ENCODE measurements at regions not wholly inside any gene's neighbourhood (a gene's known extent, or its start where the extent isn't known, plus 50 kb on each side); places are given as distances from the start of the nearest gene placed in this dataset.

DNA sequence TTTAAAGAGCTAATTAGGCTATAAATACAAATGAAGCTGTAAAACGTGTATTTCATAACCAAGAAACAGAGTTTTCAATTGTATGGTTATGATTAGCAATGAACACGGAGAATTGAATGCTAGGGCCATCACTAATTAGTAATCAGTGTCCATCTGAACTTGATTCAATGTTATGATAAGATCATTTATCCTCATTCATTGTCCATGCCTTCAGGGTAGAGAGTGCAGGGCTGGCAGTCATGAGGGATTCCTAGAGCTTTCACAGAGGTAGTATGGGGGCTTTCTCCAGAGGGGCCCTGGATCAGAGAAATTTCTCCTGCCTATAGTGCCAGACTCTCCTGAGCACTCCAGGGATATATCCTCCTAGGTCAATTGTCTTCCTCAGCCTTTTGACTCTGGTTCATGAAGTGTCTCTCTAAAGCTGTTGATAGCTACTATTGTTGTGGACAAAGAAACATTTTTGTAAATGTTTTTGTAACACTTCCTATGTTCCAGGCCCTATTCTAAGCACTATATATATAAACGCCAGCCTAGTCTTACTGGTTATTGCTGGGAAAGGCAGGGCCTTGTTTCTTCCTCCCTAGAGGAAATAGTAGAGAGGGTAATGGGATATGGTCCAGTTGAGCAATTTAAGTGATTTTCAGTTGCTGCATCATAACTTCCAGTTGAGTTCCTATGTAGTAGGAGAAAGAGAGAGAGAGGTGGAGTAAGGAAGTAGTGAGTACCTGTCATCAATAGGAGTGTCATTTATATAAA lies 249.0 kb downstream of the NFKBIZ start:
- TF ChIP-seq ZBTB8A (tag by site-specific recombination; IDR thresholded peaks at IDR 0.05) (no peak), ZNF501 (tag by site-specific recombination; IDR thresholded peaks at IDR 0.05) (no peak), KLF16 (tag by site-specific recombination; IDR thresholded peaks at IDR 0.05) (no peak), ZNF394 (tag by site-specific recombination; IDR thresholded peaks at IDR 0.05; ENCODE audit: borderline replicate concordance) (no peak), OSR2 (tag by site-specific recombination; IDR thresholded peaks at IDR 0.05) (no peak), SETDB1 (IDR thresholded peaks at IDR 0.05; ENCODE audit: insufficient read length, low read length) (no peak)
- TF ChIP-seq, protein P1, sequence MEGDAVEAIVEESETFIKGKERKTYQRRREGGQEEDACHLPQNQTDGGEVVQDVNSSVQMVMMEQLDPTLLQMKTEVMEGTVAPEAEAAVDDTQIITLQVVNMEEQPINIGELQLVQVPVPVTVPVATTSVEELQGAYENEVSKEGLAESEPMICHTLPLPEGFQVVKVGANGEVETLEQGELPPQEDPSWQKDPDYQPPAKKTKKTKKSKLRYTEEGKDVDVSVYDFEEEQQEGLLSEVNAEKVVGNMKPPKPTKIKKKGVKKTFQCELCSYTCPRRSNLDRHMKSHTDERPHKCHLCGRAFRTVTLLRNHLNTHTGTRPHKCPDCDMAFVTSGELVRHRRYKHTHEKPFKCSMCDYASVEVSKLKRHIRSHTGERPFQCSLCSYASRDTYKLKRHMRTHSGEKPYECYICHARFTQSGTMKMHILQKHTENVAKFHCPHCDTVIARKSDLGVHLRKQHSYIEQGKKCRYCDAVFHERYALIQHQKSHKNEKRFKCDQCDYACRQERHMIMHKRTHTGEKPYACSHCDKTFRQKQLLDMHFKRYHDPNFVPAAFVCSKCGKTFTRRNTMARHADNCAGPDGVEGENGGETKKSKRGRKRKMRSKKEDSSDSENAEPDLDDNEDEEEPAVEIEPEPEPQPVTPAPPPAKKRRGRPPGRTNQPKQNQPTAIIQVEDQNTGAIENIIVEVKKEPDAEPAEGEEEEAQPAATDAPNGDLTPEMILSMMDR (tag by site-specific recombination; IDR thresholded peaks at IDR 0.05): no peak
- TF ChIP-seq, protein P2, sequence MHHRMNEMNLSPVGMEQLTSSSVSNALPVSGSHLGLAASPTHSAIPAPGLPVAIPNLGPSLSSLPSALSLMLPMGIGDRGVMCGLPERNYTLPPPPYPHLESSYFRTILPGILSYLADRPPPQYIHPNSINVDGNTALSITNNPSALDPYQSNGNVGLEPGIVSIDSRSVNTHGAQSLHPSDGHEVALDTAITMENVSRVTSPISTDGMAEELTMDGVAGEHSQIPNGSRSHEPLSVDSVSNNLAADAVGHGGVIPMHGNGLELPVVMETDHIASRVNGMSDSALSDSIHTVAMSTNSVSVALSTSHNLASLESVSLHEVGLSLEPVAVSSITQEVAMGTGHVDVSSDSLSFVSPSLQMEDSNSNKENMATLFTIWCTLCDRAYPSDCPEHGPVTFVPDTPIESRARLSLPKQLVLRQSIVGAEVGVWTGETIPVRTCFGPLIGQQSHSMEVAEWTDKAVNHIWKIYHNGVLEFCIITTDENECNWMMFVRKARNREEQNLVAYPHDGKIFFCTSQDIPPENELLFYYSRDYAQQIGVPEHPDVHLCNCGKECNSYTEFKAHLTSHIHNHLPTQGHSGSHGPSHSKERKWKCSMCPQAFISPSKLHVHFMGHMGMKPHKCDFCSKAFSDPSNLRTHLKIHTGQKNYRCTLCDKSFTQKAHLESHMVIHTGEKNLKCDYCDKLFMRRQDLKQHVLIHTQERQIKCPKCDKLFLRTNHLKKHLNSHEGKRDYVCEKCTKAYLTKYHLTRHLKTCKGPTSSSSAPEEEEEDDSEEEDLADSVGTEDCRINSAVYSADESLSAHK (tag by site-specific recombination; IDR thresholded peaks at IDR 0.05): no peak
- TF ChIP-seq, protein P3, sequence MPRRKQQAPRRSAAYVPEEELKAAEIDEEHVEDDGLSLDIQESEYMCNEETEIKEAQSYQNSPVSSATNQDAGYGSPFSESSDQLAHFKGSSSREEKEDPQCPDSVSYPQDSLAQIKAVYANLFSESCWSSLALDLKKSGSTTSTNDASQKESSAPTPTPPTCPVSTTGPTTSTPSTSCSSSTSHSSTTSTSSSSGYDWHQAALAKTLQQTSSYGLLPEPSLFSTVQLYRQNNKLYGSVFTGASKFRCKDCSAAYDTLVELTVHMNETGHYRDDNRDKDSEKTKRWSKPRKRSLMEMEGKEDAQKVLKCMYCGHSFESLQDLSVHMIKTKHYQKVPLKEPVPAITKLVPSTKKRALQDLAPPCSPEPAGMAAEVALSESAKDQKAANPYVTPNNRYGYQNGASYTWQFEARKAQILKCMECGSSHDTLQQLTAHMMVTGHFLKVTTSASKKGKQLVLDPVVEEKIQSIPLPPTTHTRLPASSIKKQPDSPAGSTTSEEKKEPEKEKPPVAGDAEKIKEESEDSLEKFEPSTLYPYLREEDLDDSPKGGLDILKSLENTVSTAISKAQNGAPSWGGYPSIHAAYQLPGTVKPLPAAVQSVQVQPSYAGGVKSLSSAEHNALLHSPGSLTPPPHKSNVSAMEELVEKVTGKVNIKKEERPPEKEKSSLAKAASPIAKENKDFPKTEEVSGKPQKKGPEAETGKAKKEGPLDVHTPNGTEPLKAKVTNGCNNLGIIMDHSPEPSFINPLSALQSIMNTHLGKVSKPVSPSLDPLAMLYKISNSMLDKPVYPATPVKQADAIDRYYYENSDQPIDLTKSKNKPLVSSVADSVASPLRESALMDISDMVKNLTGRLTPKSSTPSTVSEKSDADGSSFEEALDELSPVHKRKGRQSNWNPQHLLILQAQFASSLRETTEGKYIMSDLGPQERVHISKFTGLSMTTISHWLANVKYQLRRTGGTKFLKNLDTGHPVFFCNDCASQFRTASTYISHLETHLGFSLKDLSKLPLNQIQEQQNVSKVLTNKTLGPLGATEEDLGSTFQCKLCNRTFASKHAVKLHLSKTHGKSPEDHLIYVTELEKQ (tag by site-specific recombination; IDR thresholded peaks at IDR 0.05; ENCODE audit: borderline replicate concordance): no peak
- TF ChIP-seq, protein P4, sequence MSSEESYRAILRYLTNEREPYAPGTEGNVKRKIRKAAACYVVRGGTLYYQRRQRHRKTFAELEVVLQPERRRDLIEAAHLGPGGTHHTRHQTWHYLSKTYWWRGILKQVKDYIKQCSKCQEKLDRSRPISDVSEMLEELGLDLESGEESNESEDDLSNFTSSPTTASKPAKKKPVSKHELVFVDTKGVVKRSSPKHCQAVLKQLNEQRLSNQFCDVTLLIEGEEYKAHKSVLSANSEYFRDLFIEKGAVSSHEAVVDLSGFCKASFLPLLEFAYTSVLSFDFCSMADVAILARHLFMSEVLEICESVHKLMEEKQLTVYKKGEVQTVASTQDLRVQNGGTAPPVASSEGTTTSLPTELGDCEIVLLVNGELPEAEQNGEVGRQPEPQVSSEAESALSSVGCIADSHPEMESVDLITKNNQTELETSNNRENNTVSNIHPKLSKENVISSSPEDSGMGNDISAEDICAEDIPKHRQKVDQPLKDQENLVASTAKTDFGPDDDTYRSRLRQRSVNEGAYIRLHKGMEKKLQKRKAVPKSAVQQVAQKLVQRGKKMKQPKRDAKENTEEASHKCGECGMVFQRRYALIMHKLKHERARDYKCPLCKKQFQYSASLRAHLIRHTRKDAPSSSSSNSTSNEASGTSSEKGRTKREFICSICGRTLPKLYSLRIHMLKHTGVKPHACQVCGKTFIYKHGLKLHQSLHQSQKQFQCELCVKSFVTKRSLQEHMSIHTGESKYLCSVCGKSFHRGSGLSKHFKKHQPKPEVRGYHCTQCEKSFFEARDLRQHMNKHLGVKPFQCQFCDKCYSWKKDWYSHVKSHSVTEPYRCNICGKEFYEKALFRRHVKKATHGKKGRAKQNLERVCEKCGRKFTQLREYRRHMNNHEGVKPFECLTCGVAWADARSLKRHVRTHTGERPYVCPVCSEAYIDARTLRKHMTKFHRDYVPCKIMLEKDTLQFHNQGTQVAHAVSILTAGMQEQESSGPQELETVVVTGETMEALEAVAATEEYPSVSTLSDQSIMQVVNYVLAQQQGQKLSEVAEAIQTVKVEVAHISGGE (tag by site-specific recombination; conservative IDR thresholded peaks at IDR 0.05; ENCODE audit: low read depth): no peak

All from HEK293 (cell line).